Endothelial cell of umbilical vein (primary cell): ENCODE measurements at regions not wholly inside any gene's neighbourhood (a gene's known extent, or its start where the extent isn't known, plus 50 kb on each side); places are given as distances from the start of the nearest gene placed in this dataset.

Experiments
- BruUV-seq: library from RNA; stranded (reverse); fragments of 400-500 nt; replicated peaks from 2 replicates; lab custom pipeline; 2021; lab: Mats Ljungman, UMichigan
- CTCF ChIA-PET: fragments of 300-600, 350-600 bp; sonication (Branson Sonifier 250); formaldehyde crosslinking; loops from one replicate; lab custom pipeline; 2021; ENCODE audit warnings: antibody characterized with exemption, inconsistent platforms; lab: Charles Lee
- POLR2A ChIA-PET: fragments of 300-600, 350-600 bp; sonication (Branson Sonifier 250); formaldehyde crosslinking; loops from one replicate; lab custom pipeline; 2021; ENCODE audit warnings: antibody characterized with exemption, inconsistent platforms; lab: Charles Lee
- DNase-seq: peaks from one replicate; pipeline ENCODE4 v3.0.0-alpha.2; 2011; ENCODE audit warnings: low read depth, low spot score
- FAIRE-seq: peaks from 2 replicates; lab custom pipeline; 2011; peaks lifted over from hg19 to GRCh38; lab: Jason Lieb, UNC
- H2AFZ ChIP-seq: 2 replicates; pipeline ENCODE4 v1.6.0; 2012; ENCODE audit warnings: low read depth, low read length, control low read depth, inconsistent platforms
- H3K27ac ChIP-seq: 2 replicates; pipeline ENCODE4 v1.5.1; 2011; ENCODE audit warnings: low read depth, mild to moderate bottlenecking, control low read depth, low read length, moderate library complexity; ENCODE audit not compliant: insufficient read depth
- H3K27me3 ChIP-seq, 2 experiments: 2 replicates each; pipeline versions ENCODE4 v1.6.0 to v1.6.1; 2011; ENCODE audit warnings: low read length in 2 of 2, mixed read lengths in 1 of 2; ENCODE audit not compliant: control insufficient read depth in 2 of 2, insufficient read depth in 2 of 2
- H3K36me3 ChIP-seq, 2 experiments: 2 replicates in 1 of 2; 3 replicates in 1 of 2; pipeline ENCODE4 v1.5.1; 2011; ENCODE audit warnings: low read length in 2 of 2, mild to moderate bottlenecking in 1 of 2, moderate library complexity in 1 of 2; ENCODE audit not compliant: control insufficient read depth in 2 of 2, insufficient read depth in 2 of 2; ENCODE audit errors: extremely low read depth in 1 of 2
- H3K4me1 ChIP-seq: 3 replicates; pipeline ENCODE4 v1.5.1; 2011; ENCODE audit warnings: mild to moderate bottlenecking, low read length; ENCODE audit not compliant: control insufficient read depth, insufficient read depth; ENCODE audit errors: extremely low read depth
- H3K4me2 ChIP-seq: 2 replicates; pipeline ENCODE4 v1.6.1; 2011; ENCODE audit warnings: low read length, control low read depth, mixed read lengths; ENCODE audit not compliant: insufficient read depth
- H3K4me3 ChIP-seq, 3 experiments: fragments of 200-600 bp in 1 of 3; sonication (generic), shearing (Covaris generic) in 1 of 3; replicated peaks in 1 of 3; 2 replicates each; pipeline ENCODE4 v1.5.1; 2011 to 2016; ENCODE audit warnings: control low read depth in 3 of 3, low read length in 3 of 3, mild to moderate bottlenecking in 2 of 3, inconsistent platforms in 1 of 3, low read depth in 1 of 3, moderate library complexity in 1 of 3; ENCODE audit not compliant: insufficient read depth in 1 of 3
- H3K79me2 ChIP-seq: 2 replicates; pipeline ENCODE4 v1.6.0; 2012; ENCODE audit warnings: low read length, inconsistent platforms; ENCODE audit not compliant: control insufficient read depth, insufficient read depth
- H3K9ac ChIP-seq: replicated peaks from 2 replicates; pipeline ENCODE3; 2011; ENCODE audit warnings: low read length, control low read depth; ENCODE audit not compliant: insufficient read depth; ENCODE audit errors: extremely low read depth
- H3K9me1 ChIP-seq: replicated peaks from 3 replicates; pipeline ENCODE4 v1.6.0; 2011; ENCODE audit warnings: mild to moderate bottlenecking, low read length; ENCODE audit not compliant: control insufficient read depth, insufficient read depth; ENCODE audit errors: extremely low read depth
- H3K9me3 ChIP-seq: replicated peaks from 2 replicates; pipeline ENCODE4 v1.5.1; 2012; ENCODE audit warnings: low read length, inconsistent platforms; ENCODE audit not compliant: control insufficient read depth, insufficient read depth
- H4K20me1 ChIP-seq: replicated peaks from 2 replicates; pipeline ENCODE3; 2011; ENCODE audit warnings: mild to moderate bottlenecking, low read length; ENCODE audit not compliant: control insufficient read depth, insufficient read depth; ENCODE audit errors: extremely low read depth
- EZH2 ChIP-seq: IDR thresholded peaks from 2 replicates; pipeline ENCODE4 v1.6.1; 2012; ENCODE audit warnings: borderline replicate concordance, low read depth, mild to moderate bottlenecking, moderate library complexity, low read length, inconsistent platforms; ENCODE audit not compliant: severe bottlenecking
- GATA2 ChIP-seq: IDR thresholded peaks from 2 replicates; pipeline ENCODE4 v1.7.0; 2011; ENCODE audit warnings: low read depth, mild to moderate bottlenecking, moderate library complexity, mixed read lengths, low read length; ENCODE audit not compliant: insufficient read length, insufficient read depth
- JUN ChIP-seq: IDR thresholded peaks from 2 replicates; pipeline ENCODE4 v1.6.1; 2011; ENCODE audit warnings: borderline replicate concordance, low read depth; ENCODE audit not compliant: insufficient read length, insufficient read depth
- MYC ChIP-seq: IDR thresholded peaks from one replicate; pipeline ENCODE4 v1.6.1; 2011; ENCODE audit warnings: mild to moderate bottlenecking, low read depth, low read length
- dilution Hi-C: fragments of 300-500 bp; cut with MboI; formaldehyde crosslinking; loops from one replicate; pipeline ENCODE4 v1.15.0; 2019; ENCODE audit warnings: low sequenced_read_pairs; ENCODE audit not compliant: extremely low pct_ligation_motif_present
- intact Hi-C: fragments of 100-400 bp; cut with micrococcal nuclease; formaldehyde crosslinking; loops from one replicate; pipeline ENCODE4 v1.10.0; 2022
- TF ChIP-seq, protein P1 (sequence below): IDR thresholded peaks from 2 replicates; pipeline ENCODE4 v1.6.1; 2011; ENCODE audit not compliant: insufficient read depth, insufficient read length

DNA sequence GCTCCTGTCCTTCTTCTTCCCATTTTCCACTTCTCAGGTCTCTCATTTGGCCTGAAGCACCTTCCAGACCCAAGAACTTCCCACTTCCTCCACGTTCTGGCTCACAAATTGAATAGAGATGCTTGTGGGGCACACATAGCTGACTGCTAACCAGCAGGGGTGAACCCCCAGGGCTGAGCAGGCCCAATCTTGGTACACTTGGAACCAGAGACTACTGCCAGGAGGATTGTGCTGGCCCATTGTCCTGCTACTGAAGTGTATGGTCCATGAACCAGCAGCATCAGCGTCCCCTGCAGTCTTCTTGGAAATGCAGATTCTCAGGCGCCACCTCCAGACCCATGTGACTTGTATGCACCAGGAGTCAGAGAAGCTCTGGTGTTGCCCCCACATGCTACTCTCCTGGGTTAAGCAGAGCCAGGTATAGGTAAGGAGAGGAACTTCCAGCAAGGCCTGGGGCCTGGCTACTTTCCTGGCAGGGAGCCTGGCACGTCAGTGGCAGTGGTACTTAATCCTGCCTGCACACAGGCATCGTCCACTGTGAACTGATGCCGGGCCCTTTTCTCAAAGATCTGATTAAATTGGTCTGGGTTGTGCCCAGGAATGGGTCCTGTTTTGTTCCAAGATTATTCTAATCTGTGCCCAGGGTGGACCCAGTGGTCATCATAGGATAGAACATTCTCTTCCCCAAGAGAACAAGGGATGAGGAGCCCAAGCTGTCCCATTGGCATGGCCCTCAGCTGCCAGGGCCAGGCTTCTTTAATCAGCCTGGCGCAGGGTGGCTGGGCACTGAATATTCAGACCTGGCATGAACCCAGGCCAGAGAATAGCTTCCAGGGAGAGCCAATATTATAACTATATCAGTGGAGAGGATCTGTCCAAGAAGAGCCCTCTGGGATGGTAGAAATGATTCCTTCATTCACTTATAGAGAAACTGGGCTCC, 248.7 kb downstream of the SOX11 start:
- Histone ChIP-seq H3K4me3 (no peak overlapping the region), H3K9me3 (peaks cover 2% of the 10 kb centered on the region), H3K27ac (no peak overlapping the region), H3K79me2 (no peaks in the 10 kb centered on the region), H3K4me2 (no peak overlapping the region), H4K20me1 (no peaks in the 10 kb centered on the region), H3K4me1 (no peaks in the 10 kb centered on the region), H3K9ac (no peak overlapping the region), H3K27me3 (no peaks in the 10 kb centered on the region), H2AFZ (no peak overlapping the region), H3K9me1 (no peaks in the 10 kb centered on the region), H3K36me3 (no peaks in the 10 kb centered on the region)
- FAIRE-seq = no peak
- no peak for TF ChIP-seq EZH2
- no peak for TF ChIP-seq JUN
- no peak for TF ChIP-seq MYC
- BruUV-seq = no TSS peak
- ChIA-PET POLR2A (no interaction called here), CTCF (no interaction called here)
- dilution Hi-C loops = no loop called here
- intact Hi-C loops = no loop called here
- no peak for DNase-seq

DNA sequence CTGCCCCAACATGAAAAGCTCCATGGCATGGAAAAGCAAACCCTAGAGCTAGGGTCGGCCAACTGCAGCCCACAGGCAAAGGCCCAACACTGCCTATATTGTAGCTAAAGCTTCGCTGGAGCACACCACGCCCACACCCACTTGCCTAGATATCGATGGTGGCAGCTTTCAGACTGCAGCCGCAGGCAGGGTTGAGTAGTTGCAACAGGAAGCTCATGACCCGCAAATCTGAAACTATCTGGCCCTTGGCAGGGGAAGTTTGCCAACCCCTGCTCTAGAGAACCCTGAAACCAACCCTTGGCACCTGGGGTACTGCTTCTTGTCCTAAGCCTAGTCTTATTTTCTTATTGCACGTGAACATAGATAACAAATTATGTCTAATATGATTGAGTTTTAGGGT, 250.0 kb downstream of the SOX11 start:
- no peak overlapping the region for H2AFZ ChIP-seq
- dilution Hi-C loops = no loop called here

More for the DNA sequence above, 250.0 kb downstream of the SOX11 start:
- no peak for DNase-seq
- no peaks in the 10 kb centered on the region for H3K4me1 ChIP-seq
- no TSS peak for BruUV-seq
- H4K20me1 ChIP-seq = no peaks in the 10 kb centered on the region
- H3K27ac ChIP-seq = no peak overlapping the region
- ChIA-PET POLR2A (no interaction called here), CTCF (no interaction called here)
- intact Hi-C loops = no loop called here
- H3K36me3 ChIP-seq = no peaks in the 10 kb centered on the region
- no peak for FAIRE-seq
- H3K9me3 ChIP-seq = peaks cover 2% of the 10 kb centered on the region
- H3K27me3 ChIP-seq = no peaks in the 10 kb centered on the region
- H3K4me3 ChIP-seq = no peak overlapping the region
- TF ChIP-seq JUN (no peak), EZH2 (no peak), MYC (no peak), GATA2 (no peak)
- TF ChIP-seq, protein P1, sequence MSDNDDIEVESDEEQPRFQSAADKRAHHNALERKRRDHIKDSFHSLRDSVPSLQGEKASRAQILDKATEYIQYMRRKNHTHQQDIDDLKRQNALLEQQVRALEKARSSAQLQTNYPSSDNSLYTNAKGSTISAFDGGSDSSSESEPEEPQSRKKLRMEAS = no peak
- H3K9me1 ChIP-seq = no peaks in the 10 kb centered on the region
- no peak overlapping the region for H3K9ac ChIP-seq
- no peak overlapping the region for H3K4me2 ChIP-seq
- no peaks in the 10 kb centered on the region for H3K79me2 ChIP-seq
